HEK293 (cell line): ENCODE measurements at regions not wholly inside any gene's neighbourhood (a gene's known extent, or its start where the extent isn't known, plus 50 kb on each side); places are given as distances from the start of the nearest gene placed in this dataset.

Experiments used
- CTCF ChIA-PET: fragments of 350-600 bp; formaldehyde crosslinking; extraction: SDS; loops from one replicate; lab custom pipeline; 2021; ENCODE audit warnings: antibody characterized with exemption; lab: Yijun Ruan, JAX
- POLR2A ChIA-PET: fragments of 300-600 bp; formaldehyde crosslinking; extraction: SDS; loops from one replicate; lab custom pipeline; 2020; ENCODE audit warnings: antibody characterized with exemption, inconsistent platforms; lab: Yijun Ruan, JAX
- H3K27ac ChIP-seq: fragments of 200-500 bp; sonication (Bioruptor generic); 2 replicates; pipeline ENCODE4 v1.5.1; 2014; ENCODE audit warnings: low read depth, low read length, control low read depth, inconsistent platforms; ENCODE audit errors: extremely low read depth
- H3K36me3 ChIP-seq, 2 experiments: fragments of 200-500 bp in 1 of 2; sonication (Bioruptor generic) in 1 of 2; 1 replicate in 1 of 2; 2 replicates in 1 of 2; pipeline ENCODE4 v1.5.1; 2014 to 2017; ENCODE audit warnings: inconsistent platforms in 2 of 2, low read length in 2 of 2; ENCODE audit not compliant: control insufficient read depth in 2 of 2, insufficient read depth in 1 of 2
- H3K4me1 ChIP-seq: fragments of 200-500 bp; sonication (Bioruptor generic); 2 replicates; pipeline ENCODE4 v1.5.1; 2014; ENCODE audit warnings: mild to moderate bottlenecking, low read length, inconsistent platforms; ENCODE audit not compliant: control insufficient read depth, insufficient read depth
- H3K4me3 ChIP-seq: 2 replicates; pipeline ENCODE4 v1.5.1; 2011; ENCODE audit warnings: low read depth, mild to moderate bottlenecking, control low read depth, low read length, moderate library complexity
- H3K9me3 ChIP-seq: fragments of 200-500 bp; sonication (Bioruptor generic); 2 replicates; pipeline ENCODE4 v1.5.1; 2014; ENCODE audit warnings: low read depth, low read length, inconsistent platforms; ENCODE audit not compliant: control insufficient read depth, insufficient read depth
- GLI2 ChIP-seq: fragments of 450-650 bp; formaldehyde crosslinking; IDR thresholded peaks from 2 replicates; pipeline ENCODE4; 2017; ENCODE audit warnings: missing biosample characterization, missing genetic modification characterization, low read depth, borderline replicate concordance
- KLF1 ChIP-seq: fragments of 450-650 bp; formaldehyde crosslinking; IDR thresholded peaks from 2 replicates; pipeline ENCODE4 v1.5.1; 2016; ENCODE audit warnings: missing biosample characterization, missing genetic modification characterization
- KLF17 ChIP-seq: fragments of 450-650 bp; formaldehyde crosslinking; IDR thresholded peaks from 2 replicates; pipeline ENCODE4 v1.5.1; 2016; ENCODE audit warnings: missing biosample characterization, missing genetic modification characterization
- PRDM6 ChIP-seq: fragments of 450-650 bp; formaldehyde crosslinking; IDR thresholded peaks from 2 replicates; pipeline ENCODE4 v1.5.1; 2017; ENCODE audit warnings: missing biosample characterization, missing genetic modification characterization
- REPIN1 ChIP-seq: fragments of 450-650 bp; formaldehyde crosslinking; IDR thresholded peaks from 2 replicates; pipeline ENCODE4 v1.5.1; 2017; ENCODE audit warnings: missing biosample characterization, missing genetic modification characterization, low read depth
- REST ChIP-seq: fragments of 450-650 bp; formaldehyde crosslinking; IDR thresholded peaks from 2 replicates; pipeline ENCODE4 v1.5.1; 2016; ENCODE audit warnings: missing biosample characterization, missing genetic modification characterization
- SCRT2 ChIP-seq: fragments of 450-650 bp; formaldehyde crosslinking; IDR thresholded peaks from 2 replicates; pipeline ENCODE4 v1.5.1; 2016; ENCODE audit warnings: missing biosample characterization, missing genetic modification characterization
- TCF7L2 ChIP-seq: IDR thresholded peaks from 2 replicates; pipeline ENCODE4 v1.6.1; 2011; ENCODE audit warnings: low read depth, mild to moderate bottlenecking, inconsistent platforms, low read length, moderate library complexity, borderline replicate concordance
- ZBTB17 ChIP-seq: fragments of 450-650 bp; formaldehyde crosslinking; IDR thresholded peaks from 2 replicates; pipeline ENCODE4 v1.5.1; 2016; ENCODE audit warnings: missing biosample characterization, missing genetic modification characterization
- ZBTB48 ChIP-seq: fragments of 450-650 bp; formaldehyde crosslinking; IDR thresholded peaks from 2 replicates; pipeline ENCODE4 v1.5.1; 2016; ENCODE audit warnings: missing biosample characterization, missing genetic modification characterization
- ZNF184 ChIP-seq: fragments of 450-650 bp; IDR thresholded peaks from 2 replicates; pipeline ENCODE4 v1.5.1; 2018; ENCODE audit warnings: missing biosample characterization, mild to moderate bottlenecking, missing genetic modification characterization
- ZNF2 ChIP-seq: fragments of 450-650 bp; formaldehyde crosslinking; IDR thresholded peaks from 2 replicates; pipeline ENCODE4 v1.5.1; 2016; ENCODE audit warnings: missing biosample characterization, missing genetic modification characterization
- ZNF302 ChIP-seq: fragments of 450-650 bp; formaldehyde crosslinking; IDR thresholded peaks from 2 replicates; pipeline ENCODE4 v1.5.1; 2016; ENCODE audit warnings: missing biosample characterization, missing genetic modification characterization, low read depth
- ZNF324 ChIP-seq: fragments of 450-650 bp; formaldehyde crosslinking; IDR thresholded peaks from 2 replicates; pipeline ENCODE4 v1.5.1; 2016; ENCODE audit warnings: missing biosample characterization, missing genetic modification characterization
- ZNF341 ChIP-seq: fragments of 450-650 bp; formaldehyde crosslinking; IDR thresholded peaks from 2 replicates; pipeline ENCODE4; 2016; ENCODE audit warnings: low read depth, missing biosample characterization, missing genetic modification characterization
- ZNF366 ChIP-seq: fragments of 450-650 bp; formaldehyde crosslinking; conservative IDR thresholded peaks from 2 replicates; pipeline ENCODE4 v1.5.1; 2016; ENCODE audit warnings: missing biosample characterization, missing genetic modification characterization
- ZNF423 ChIP-seq: fragments of 450-650 bp; formaldehyde crosslinking; IDR thresholded peaks from 2 replicates; pipeline ENCODE4 v1.5.1; 2016; ENCODE audit warnings: missing biosample characterization, missing genetic modification characterization
- ZNF48 ChIP-seq: fragments of 450-650 bp; formaldehyde crosslinking; IDR thresholded peaks from 2 replicates; pipeline ENCODE4 v1.5.1; 2016; ENCODE audit warnings: missing biosample characterization, missing genetic modification characterization
- ZNF544 ChIP-seq: fragments of 450-650 bp; formaldehyde crosslinking; IDR thresholded peaks from 2 replicates; pipeline ENCODE4 v1.5.0; 2017; ENCODE audit warnings: missing biosample characterization, missing genetic modification characterization
- ZNF558 ChIP-seq: fragments of 450-650 bp; formaldehyde crosslinking; IDR thresholded peaks from 2 replicates; pipeline ENCODE4 v1.5.1; 2016; ENCODE audit warnings: missing biosample characterization, missing genetic modification characterization
- ZNF654 ChIP-seq: fragments of 450-650 bp; formaldehyde crosslinking; IDR thresholded peaks from 2 replicates; pipeline ENCODE4 v1.5.1; 2016; ENCODE audit warnings: low read depth, missing biosample characterization, missing genetic modification characterization
- ZNF660 ChIP-seq: fragments of 450-650 bp; IDR thresholded peaks from 2 replicates; pipeline ENCODE4 v1.5.1; 2018; ENCODE audit warnings: missing biosample characterization, mild to moderate bottlenecking, missing genetic modification characterization
- ZNF701 ChIP-seq: fragments of 450-650 bp; formaldehyde crosslinking; IDR thresholded peaks from 2 replicates; pipeline ENCODE4 v1.5.1; 2016; ENCODE audit warnings: missing biosample characterization, missing genetic modification characterization
- ZNF776 ChIP-seq: fragments of 450-650 bp; formaldehyde crosslinking; IDR thresholded peaks from 2 replicates; pipeline ENCODE4 v1.5.0; 2017; ENCODE audit warnings: missing biosample characterization, missing genetic modification characterization, borderline replicate concordance
- ZNF792 ChIP-seq: fragments of 450-650 bp; formaldehyde crosslinking; IDR thresholded peaks from 2 replicates; pipeline ENCODE4 v1.5.1; 2016; ENCODE audit warnings: missing biosample characterization, missing genetic modification characterization
- ZSCAN30 ChIP-seq: fragments of 450-650 bp; IDR thresholded peaks from 2 replicates; pipeline ENCODE4 v1.5.1; 2018; ENCODE audit warnings: missing biosample characterization, mild to moderate bottlenecking, missing genetic modification characterization, moderate library complexity

GRCh38 chr3:27905625-27906024 is 183.5 kb upstream of the EOMES start:
- H3K9me3 ChIP-seq: no peaks in the 10 kb centered on the region
- no peak overlapping the region for H3K4me3 ChIP-seq
- CTCF ChIA-PET: interaction anchor here (0.8 to 1.1 kb wide), 2 partner anchors 184 to 381 kb away, joined by 3 read pairs; partner anchors contain the start of gene EOMES
- POLR2A ChIA-PET: no interaction called here
- H3K36me3 ChIP-seq: no peaks in the 10 kb centered on the region
- no peak for TF ChIP-seq ZNF302 (tag by site-specific recombination)
- no peak for TF ChIP-seq ZNF184 (tag by site-specific recombination)
- no peak for TF ChIP-seq PRDM6 (tag by site-specific recombination)
- no peak for TF ChIP-seq GLI2 (tag by site-specific recombination)
- TF ChIP-seq ZNF423: no peak
- TF ChIP-seq ZSCAN30 (tag by site-specific recombination): no peak
- TF ChIP-seq ZNF654 (tag by site-specific recombination): no peak
- no peak for TF ChIP-seq ZBTB17 (tag by site-specific recombination)
- no peak for TF ChIP-seq ZNF701 (tag by site-specific recombination)
- no peak for TF ChIP-seq ZNF792
- TF ChIP-seq ZNF544 (tag by site-specific recombination): no peak
- TF ChIP-seq ZNF558: no peak
- no peak overlapping the region for H3K27ac ChIP-seq
- no peaks in the 10 kb centered on the region for H3K4me1 ChIP-seq

- CTCF ChIA-PET: no interaction called here
- no peaks in the 10 kb centered on the region for H3K9me3 ChIP-seq
- no peaks in the 10 kb centered on the region for H3K4me1 ChIP-seq
- no peak for TF ChIP-seq ZBTB48 (tag by site-specific recombination)
- no peak for TF ChIP-seq ZNF366
- no peak for TF ChIP-seq TCF7L2
- no peak for TF ChIP-seq KLF17 (tag by site-specific recombination)
- no peak for TF ChIP-seq SCRT2 (tag by site-specific recombination)
- TF ChIP-seq REPIN1 (tag by site-specific recombination): no peak
- TF ChIP-seq ZNF48 (tag by site-specific recombination): no peak
- no peaks in the 10 kb centered on the region for H3K36me3 ChIP-seq
- H3K27ac ChIP-seq: no peak overlapping the region
- POLR2A ChIA-PET: no interaction called here
- H3K4me3 ChIP-seq: no peak overlapping the region
Measured at GRCh38 chr3:27907148-27907547, 185.0 kb upstream of the EOMES start.

GRCh38 chr3:27907929-27908328 is 185.8 kb upstream of the EOMES start:
- ChIA-PET CTCF (interaction anchor here (0.7 kb wide), 1 partner anchor 221 kb away, joined by 4 read pairs; no protein-coding TSS in a partner anchor), POLR2A (no interaction called here)
- Histone ChIP-seq H3K4me3 (no peak overlapping the region), H3K9me3 (no peaks in the 10 kb centered on the region), H3K27ac (no peak overlapping the region), H3K4me1 (no peaks in the 10 kb centered on the region), H3K36me3 (no peaks in the 10 kb centered on the region)
- no peak for TF ChIP-seq REST (tag by site-specific recombination)
- TF ChIP-seq ZNF341 (tag by site-specific recombination): no peak
- TF ChIP-seq ZNF660 (tag by site-specific recombination): no peak
- TF ChIP-seq REPIN1 (tag by site-specific recombination): no peak
- no peak for TF ChIP-seq ZNF366
- TF ChIP-seq KLF1 (tag by site-specific recombination): no peak
- no peak for TF ChIP-seq ZNF776
- no peak for TF ChIP-seq ZNF324 (tag by site-specific recombination)
- TF ChIP-seq ZNF2 (tag by site-specific recombination): no peak
